GM18858 (cell line): ENCODE measurements at regions not wholly inside any gene's neighbourhood (a gene's known extent, or its start where the extent isn't known, plus 50 kb on each side); places are given as distances from the start of the nearest gene placed in this dataset.

Source experiments
- ATAC-seq: cut with Tn5 transposase; IDR thresholded peaks from one replicate; pipeline ENCODE4 v1.9.1; 2021; ENCODE audit not compliant: unreplicated experiment

DNA sequence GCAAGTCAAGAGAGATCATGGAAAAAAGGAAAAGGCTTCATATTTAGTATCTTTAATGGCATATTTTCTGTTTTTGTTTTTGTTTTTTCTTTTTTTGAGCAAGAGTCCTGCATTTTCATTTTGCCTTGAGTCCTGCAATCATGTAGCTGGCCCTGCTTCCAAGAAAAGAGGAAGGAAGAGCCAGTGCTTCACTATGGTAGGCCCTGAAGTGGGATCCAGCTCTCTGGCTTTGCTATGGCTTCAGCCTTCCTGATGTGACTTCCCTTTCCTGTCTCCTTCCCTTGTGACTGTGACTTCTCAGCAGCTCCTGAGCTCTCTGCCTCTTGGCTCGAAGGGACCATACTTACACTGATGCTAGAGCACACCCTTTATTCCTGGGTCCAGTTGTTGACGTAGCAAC is 512.3 kb downstream of the INHBA start:
- no peak for ATAC-seq

DNA sequence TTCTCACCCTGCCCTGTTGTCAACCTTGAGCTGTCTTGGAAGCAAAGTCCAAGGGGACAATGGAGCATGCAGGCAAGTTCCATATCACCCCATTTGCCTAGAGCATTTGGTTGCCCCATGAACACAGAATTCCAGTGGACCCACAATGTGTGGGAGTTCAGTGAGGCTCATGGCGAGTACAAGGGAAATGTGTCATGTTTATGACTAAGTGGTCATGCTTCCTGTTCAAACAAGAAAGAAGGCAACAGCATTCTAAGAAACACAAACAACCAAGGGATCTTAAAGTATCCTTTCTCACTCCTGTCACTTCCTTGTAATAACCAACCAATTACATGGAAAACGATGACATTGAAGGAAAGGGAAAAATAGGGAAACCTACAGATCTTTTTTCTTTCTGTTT is 513.0 kb downstream of the INHBA start:
- ATAC-seq: no peak

GRCh38 chr7:41188163-41189130 is 514.4 kb downstream of the INHBA start:
- no peak for ATAC-seq

- ATAC-seq: no peak
Measured at GRCh38 chr7:41187322-41187721, 515.6 kb downstream of the INHBA start.

- no peak for ATAC-seq
Measured at GRCh38 chr7:41185851-41186250, 517.0 kb downstream of the INHBA start.

DNA sequence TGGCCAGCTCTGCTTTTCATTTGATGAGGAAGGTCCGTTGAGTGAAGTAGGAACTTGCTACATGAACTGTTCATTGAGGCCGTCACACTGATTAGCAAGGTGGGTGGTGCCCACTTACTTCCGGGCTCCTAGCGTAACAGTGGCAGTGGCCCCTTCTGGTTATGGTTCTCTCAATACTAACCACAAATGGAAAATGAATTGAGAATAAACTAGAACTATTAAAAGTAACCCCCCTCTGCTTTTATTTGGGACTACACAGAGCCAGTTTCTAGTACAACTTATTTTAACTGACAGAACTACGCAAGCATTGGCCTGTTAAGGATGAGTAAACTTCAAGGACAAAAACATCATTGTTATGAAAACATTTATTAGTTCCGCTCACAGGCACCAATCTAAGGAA is 519.1 kb downstream of the INHBA start:
- no peak for ATAC-seq

GRCh38 chr7:41182782-41183181 is 520.1 kb downstream of the INHBA start:
- ATAC-seq: no peak

GRCh38 chr7:41175435-41175834 is 527.5 kb downstream of the INHBA start:
- ATAC-seq: no peak

- ATAC-seq: no peak
Measured at GRCh38 chr7:41174521-41174920, 528.4 kb downstream of the INHBA start.

GRCh38 chr7:41170466-41170865 is 532.4 kb downstream of the INHBA start:
- no peak for ATAC-seq

DNA sequence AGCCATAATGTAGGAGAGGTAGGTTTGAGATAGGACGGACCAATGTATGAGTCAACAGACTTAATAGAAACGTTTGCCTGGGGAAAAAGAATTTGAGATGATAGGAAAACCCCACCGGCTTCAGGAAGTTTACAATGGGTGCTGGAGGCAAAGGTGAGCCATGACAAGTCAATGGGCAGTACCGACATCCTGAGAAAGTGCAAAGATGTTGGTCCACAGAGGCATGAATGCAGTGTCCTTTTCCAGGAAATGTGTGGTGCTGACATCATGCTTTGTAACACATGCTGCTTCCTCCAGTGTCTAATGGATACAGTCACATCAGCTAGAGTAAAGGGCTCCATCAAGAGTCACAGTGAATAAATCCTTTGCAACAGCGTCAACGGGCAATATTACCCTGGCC is 533.6 kb downstream of the INHBA start:
- no peak for ATAC-seq

- ATAC-seq: no peak
Measured at GRCh38 chr7:41167836-41168235, 535.1 kb downstream of the INHBA start.

DNA sequence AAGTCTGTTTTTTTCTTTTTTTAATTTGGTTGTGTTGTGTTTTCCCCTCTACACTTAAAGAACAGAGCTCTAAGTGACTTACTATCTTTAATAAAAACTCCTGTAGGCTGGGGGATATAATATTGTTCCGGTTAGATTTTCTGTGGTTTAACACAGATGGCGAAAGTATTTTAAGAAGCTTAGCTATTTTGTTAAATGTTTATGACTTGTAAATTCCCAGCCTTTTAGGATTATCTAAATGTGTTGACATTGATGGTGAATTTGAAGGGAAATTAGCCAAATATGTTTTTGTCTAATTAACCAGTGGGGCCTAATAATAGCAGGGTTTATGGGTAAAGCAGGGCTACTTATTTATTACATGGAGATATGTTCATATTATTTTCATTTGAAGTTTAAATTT is 538.5 kb downstream of the INHBA start:
- ATAC-seq: no peak

DNA sequence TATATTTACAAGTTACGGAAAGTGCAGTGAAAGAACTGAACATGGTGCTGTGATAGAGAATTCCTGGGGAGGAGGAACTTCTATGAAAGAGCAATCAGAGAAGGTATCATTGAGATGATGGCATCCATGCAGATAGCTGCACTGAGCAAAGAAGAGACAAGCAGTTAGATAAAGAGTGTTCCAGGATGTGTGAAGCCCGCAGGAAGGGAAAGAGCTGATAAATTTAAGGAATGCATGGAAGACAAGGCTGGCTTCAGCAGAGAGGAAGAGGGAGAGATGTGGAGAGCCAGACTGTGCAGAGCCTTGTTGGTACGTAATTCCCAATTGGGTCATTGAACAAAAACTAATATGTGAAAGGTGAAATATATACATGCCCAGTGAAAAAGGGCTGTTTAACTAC is 538.9 kb downstream of the INHBA start:
- ATAC-seq: no peak

DNA sequence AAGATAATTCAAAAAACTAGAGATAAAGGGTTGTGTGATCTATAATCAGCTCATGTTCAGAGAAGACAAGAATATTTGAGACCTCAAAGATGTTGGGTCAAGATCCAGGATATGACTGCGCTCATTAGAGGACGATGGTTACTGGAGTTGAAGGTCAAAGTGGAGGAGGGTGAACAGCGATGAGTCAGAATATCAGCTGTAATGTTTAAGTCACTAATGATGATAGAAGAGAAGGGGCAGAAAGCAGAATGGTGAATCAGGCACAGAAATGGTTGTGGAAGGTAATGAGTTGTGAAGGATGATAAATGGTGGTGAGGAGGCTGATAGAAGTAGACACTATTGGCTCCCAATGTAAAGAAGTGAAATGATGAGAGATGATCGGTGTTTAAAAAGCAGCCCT is 540.3 kb downstream of the INHBA start:
- ATAC-seq: no peak

- no peak for ATAC-seq
Measured at GRCh38 chr7:41161041-41161587, 541.8 kb downstream of the INHBA start.

DNA sequence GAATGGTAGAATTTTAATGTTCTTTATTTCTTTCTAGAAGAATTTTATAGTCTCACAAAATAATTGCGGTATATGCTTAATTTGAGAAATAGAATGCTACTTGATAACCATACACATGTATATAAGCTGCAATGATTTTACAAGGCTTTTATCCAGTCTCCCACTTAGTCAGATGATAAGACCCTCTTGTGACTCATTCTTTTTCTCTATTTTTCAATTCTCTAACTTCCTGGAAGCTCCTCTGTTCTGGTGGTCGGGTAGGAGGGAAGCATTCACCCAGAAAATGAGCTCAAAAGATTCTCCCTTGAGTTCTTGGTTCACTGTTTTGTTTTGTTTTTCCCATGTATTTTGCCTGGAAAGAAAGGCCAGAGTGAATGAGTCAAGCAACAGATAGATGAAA is 546.6 kb downstream of the INHBA start:
- no peak for ATAC-seq

GRCh38 chr7:41153268-41153667 is 549.6 kb downstream of the INHBA start:
- ATAC-seq: no peak

DNA sequence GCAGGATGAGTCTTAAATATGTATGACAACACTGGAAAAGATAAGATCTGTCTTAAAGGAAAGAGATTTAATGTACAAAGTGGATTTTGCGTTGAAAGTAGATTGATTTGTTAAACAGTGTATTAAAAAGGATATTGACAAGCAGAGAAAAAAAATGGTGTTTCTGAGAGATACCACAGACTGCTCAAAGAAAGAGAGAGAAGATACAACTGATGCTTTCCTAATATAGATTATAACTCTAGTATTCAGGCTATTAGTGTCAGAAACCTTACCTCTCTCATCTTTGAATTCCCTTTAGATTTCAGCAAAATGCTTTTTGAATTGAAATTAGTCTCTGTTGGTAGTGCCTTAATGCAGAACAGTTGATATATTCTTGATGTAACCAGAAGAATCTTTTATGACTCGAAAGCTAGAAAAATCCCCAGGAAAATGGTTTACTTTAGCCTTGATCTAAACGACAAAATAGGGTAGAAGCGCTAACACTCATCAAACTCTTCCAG is 550.7 kb downstream of the INHBA start:
- ATAC-seq: no peak

GRCh38 chr7:41149576-41149975 is 553.3 kb downstream of the INHBA start:
- ATAC-seq: no peak

GRCh38 chr7:41148521-41148951 is 554.4 kb downstream of the INHBA start:
- ATAC-seq: no peak
